K562 (cell line): ENCODE measurements at regions not wholly inside any gene's neighbourhood (a gene's known extent, or its start where the extent isn't known, plus 50 kb on each side); places are given as distances from the start of the nearest gene placed in this dataset.

ENCODE experiments used
- TF ChIP-seq, protein P1 (sequence below), 2 experiments: fragments of 450-650 bp; IDR thresholded peaks; 2 replicates each; pipeline ENCODE4 v1.6.1; 2016; ENCODE audit warnings: mild to moderate bottlenecking in 2 of 2, borderline replicate concordance in 1 of 2, low read depth in 1 of 2, moderate library complexity in 1 of 2
- TF ChIP-seq, protein P2 (sequence below): IDR thresholded peaks from 2 replicates; pipeline ENCODE4 v1.6.1; 2012; ENCODE audit warnings: low read depth, low read length, improper control_type of control experiment, borderline replicate concordance

DNA sequence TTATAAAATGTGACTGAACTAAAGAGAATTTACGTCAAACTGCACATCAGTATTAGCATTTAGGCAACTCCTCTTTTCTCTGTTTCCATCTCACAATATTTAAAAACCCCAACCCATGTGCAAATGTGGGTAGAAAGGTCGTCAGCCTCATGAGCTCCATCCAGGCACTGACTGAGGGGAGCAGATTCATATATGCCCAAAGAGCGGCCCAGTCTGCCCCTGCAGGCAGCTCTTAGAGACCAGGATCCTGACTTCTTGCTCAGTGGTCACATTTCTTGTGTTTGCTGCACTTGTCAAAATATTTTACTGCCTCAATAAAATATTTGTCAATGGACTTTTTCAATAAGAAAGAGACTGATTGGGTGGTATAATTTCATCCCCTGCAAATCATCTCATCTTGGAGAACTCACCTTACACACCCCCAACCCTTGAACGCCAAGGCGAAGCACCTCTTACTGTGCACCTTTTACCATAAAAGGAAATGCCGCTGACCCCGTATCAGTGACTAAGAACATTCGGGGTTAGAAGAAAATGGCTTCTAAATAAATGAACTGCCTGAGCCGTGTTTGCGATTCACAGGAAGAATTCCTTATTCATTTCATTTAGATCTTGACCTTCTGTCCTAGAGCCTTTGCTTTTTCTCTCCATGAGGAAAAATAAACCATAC is 418.8 kb downstream of the BCL11B start (continued):
- TF ChIP-seq, protein P1, sequence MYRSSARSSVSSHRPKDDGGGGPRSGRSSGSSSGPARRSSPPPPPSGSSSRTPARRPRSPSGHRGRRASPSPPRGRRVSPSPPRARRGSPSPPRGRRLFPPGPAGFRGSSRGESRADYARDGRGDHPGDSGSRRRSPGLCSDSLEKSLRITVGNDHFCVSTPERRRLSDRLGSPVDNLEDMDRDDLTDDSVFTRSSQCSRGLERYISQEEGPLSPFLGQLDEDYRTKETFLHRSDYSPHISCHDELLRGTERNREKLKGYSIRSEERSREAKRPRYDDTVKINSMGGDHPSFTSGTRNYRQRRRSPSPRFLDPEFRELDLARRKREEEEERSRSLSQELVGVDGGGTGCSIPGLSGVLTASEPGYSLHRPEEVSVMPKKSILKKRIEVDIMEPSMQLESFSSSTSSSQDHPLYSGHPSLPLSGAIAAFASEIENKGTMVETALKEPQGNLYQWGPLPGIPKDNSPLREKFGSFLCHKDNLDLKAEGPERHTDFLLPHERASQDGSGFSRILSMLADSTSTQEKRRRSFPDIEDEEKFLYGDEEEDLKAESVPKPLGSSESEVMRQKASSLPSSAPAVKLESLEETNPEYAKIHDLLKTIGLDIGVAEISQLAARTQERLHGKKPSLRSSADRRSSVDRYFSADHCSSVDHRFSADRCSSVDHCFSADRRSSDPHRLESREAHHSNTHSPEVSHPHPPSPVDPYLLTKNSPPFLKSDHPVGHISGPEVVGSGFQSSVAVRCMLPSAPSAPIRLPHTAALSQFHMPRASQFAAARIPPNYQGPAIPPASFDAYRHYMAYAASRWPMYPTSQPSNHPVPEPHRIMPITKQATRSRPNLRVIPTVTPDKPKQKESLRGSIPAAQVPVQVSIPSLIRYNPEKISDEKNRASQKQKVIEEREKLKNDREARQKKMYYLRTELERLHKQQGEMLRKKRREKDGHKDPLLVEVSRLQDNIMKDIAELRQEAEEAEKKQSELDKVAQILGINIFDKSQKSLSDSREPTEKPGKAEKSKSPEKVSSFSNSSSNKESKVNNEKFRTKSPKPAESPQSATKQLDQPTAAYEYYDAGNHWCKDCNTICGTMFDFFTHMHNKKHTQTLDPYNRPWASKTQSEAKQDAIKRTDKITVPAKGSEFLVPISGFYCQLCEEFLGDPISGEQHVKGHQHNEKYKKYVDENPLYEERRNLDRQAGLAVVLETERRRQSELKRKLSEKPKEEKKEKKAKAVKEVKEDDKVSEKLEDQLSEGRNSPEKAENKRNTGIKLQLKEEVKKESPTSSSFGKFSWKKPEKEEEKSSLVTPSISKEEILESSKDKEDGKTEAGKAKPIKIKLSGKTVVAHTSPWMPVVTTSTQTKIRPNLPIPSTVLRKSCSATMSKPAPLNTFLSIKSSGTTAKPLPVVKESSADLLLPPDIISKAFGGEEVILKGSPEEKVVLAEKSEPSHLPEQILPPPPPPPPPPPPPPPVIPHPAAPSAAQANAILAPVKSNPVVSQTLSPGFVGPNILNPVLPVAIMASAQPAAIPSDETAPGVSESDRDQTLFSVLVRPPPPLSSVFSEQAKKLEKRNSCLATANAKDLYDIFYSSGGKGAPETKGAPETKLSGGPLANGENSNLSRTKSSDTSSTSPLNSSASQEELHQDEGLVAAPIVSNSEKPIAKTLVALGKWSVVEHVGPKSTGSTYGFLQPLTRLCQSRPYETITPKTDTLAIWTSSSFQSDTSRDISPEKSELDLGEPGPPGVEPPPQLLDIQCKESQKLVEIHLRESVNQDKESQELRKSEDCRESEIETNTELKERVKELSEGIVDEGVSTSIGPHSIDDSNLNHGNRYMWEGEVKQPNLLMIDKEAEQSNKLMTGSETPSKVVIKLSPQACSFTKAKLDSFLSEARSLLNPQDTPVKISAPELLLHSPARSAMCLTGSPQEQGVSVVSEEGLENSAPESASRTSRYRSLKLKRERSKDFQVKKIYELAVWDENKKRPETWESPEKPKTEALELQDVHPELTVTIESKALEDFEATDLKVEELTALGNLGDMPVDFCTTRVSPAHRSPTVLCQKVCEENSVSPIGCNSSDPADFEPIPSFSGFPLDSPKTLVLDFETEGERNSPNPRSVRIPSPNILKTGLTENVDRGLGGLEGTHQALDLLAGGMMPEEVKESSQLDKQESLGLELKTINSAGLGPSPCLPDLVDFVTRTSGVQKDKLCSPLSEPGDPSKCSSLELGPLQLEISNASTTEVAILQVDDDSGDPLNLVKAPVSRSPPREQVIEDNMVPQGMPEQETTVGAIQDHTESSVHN (IDR thresholded peaks at IDR 0.05; ENCODE audit: borderline replicate concordance in 1 of 2, low read depth in 1 of 2), result no peak
- TF ChIP-seq, protein P2, sequence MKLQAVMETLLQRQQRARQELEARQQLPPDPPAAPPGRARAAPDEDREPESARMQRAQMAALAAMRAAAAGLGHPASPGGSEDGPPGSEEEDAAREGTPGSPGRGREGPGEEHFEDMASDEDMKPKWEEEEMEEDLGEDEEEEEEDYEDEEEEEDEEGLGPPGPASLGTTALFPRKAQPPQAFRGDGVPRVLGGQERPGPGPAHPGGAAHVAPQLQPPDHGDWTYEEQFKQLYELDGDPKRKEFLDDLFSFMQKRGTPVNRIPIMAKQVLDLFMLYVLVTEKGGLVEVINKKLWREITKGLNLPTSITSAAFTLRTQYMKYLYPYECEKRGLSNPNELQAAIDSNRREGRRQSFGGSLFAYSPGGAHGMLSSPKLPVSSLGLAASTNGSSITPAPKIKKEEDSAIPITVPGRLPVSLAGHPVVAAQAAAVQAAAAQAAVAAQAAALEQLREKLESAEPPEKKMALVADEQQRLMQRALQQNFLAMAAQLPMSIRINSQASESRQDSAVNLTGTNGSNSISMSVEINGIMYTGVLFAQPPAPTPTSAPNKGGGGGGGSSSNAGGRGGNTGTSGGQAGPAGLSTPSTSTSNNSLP, result no peak
